HG03159 (cell line): ENCODE measurements at regions not wholly inside any gene's neighbourhood (a gene's known extent, or its start where the extent isn't known, plus 50 kb on each side); places are given as distances from the start of the nearest gene placed in this dataset.
A peak's percentile ranks its signal among the peaks of the same experiment; 100 is the strongest.
"Not testable (repeated sequence)": the region's sequence is repeated elsewhere in the genome, so short reads cannot be mapped to it uniquely, and the experiment has no call there.

Experiments
- ATAC-seq: cut with Tn5 transposase; IDR thresholded peaks from one replicate; pipeline ENCODE4 v1.9.1; 2021; ENCODE audit warnings: mild to moderate bottlenecking, moderate library complexity; ENCODE audit not compliant: unreplicated experiment

DNA sequence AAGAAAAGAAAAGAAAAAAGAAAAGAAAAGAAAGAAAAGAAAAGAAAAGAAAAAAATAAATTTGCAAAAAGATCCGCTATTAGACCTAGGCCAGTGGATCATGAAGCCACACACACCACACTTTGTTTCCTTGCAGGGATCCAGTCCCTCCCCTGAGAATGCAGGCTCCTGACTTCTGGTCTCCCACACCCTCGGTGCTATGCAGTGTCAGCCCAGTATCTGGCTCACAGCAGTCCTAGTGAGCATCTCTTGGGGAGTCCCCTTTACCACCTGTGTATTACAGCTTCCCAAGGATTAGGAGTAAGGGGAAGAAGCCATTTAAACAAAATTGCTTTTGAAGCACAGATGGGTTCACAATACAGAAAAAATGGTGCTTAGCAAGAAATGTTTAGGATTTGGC lies 174.1 kb upstream of the IRF2BP2 start:
- ATAC-seq = not testable (repeated sequence)

DNA sequence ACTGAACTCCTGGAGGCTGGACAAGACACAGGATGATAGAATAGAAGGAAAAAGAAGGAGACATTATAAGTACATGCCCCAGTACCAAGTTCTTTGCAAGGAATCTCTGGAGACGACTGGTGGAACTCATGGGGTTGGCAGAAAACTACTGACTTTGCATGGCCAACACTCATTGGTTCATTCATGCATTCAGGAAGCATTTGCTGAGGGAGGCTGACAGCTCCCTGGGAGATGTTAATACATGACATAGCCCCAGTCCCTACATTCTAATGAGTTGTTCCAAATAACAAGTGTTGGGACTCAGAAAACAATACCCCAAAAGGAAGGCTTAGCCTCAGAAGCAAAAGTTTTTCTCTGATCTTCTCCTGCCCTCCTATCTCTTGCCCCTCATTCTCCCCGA lies 172.8 kb upstream of the IRF2BP2 start:
- ATAC-seq = no peak

DNA sequence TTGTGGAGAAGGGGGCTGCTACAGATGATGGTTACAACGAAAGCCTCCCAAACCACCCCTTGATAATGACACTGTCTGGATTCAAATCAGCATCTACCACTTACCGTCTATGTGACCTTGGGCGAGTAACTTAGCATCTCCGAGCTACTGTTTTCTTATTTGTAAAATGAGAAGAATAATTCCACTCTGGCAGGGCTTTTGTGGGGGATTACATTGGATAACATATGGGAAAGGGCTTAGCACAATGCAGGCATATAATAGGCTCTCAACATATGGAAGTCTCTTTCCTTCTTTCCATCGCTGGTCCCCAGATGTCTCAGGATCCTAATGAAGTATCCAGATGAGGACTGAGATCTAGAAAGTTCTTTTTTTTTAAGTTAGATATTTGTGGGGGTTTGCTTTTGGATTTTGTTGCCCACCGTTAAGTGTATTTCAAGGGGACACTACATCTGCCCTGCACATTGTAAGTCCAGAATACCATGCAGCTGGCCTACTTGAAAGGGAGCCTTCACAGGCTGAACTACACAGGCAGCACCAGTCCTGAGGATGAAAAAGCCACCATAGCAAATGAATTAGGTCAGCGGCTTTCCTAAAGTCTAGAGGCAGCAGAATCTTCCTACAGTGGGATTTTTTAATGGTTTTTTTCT lies 172.2 kb upstream of the IRF2BP2 start:
- no peak for ATAC-seq

DNA sequence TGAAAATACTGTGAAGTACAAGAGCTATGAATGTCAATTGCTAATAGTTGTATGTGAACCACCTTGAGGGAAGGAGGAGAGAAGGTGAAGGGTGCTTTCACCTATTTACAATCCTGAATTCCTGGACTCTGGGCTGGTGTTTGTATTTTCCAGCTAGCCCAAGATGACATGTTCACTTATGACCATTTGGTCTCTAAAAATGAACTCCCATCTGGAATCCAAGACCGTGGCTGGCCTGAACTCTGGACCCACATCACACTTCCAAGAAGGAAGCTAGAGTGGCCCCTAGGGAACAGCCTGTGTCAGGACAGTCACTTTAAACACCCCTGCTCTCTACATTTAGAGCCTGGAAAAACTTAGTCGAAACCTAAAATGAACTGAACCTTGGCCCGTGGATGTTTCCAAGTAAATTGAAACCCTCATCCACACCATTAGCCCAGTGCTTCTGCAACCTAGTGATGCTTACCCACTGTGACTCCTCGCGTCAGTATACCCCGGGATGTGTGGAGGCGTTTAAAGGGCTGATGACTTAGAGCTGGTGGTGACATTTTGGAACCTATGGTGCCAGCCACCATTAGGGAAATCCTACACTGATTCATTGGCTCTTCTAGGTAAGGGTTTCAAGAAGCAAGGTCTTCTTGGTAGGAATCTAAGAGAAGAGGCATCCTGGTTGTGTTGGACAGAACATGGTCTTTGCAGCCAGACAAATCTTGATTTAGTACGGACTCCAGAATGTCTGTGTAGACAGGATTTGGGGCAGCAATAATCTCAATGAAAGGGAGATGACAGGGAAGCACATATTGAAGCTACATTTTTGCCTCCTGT lies 171.5 kb upstream of the IRF2BP2 start:
- no peak for ATAC-seq

DNA sequence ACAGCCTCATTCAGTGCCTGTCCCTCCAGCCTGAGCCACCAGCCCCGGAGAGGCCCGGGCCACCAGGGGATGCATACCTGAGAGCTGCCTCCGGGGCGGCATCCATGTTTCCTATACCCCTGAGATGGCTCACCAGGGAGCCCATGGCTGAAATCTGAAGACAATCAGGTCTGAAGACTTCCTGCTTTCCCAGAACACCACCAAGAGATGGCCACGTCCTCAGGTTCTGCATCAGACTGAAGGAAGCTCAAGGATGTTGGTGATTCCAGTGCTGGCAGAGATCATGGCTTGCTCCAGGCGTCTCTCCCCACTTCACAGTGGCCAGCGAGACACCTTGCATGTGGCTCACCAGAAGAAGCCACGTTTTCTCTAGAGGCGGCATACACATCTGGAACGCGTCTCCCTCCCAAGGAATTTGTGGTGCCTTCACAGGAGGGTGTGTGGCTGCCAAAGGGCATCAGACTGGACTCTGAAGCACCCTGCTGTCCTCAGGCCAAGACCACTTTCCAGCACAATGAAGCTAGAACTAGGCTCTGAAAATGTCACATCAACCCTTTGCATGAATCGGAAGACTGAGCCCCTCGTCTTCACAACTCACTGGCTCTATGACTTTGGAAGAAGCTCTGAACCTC lies 170.7 kb upstream of the IRF2BP2 start:
- no peak for ATAC-seq

DNA sequence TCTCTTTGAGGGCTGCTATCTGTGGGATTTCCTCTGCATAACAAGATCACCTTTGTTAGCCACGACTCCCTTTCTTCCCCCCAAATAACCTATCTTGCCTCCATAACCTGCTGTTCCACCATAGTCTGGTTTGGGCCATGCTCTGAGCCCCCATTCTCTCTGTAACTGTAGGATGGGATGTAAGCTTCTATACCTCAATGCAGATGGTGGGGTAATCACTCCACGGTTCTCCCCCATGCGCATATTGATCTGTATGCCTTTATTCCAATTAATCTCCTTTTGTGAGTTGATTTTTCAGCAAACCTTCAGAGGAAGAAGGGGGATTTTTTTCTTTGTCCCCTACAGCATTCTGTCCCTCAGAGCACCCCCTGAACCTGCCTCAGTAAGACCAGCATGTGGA lies 170.1 kb upstream of the IRF2BP2 start:
- ATAC-seq = no peak

DNA sequence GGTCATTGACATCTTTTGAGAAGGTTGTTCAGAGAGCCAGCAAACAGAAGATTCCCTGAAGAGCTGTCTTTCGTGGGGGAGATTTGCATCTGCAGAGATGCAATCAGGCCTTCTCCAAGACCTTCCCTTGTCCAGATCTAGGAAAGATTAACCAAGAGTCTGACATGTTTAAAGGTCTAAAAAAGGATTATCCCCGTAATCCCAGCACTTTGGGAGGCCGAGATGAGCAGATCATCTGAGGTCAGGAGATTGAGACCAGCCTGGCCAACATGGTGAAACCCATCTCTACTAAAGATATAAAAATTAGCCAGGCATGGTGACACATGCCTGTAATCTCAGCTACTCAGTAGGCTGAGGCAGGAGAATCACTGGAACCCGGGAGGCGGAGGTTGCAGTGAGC lies 169.6 kb upstream of the IRF2BP2 start:
- not testable (repeated sequence) for ATAC-seq

DNA sequence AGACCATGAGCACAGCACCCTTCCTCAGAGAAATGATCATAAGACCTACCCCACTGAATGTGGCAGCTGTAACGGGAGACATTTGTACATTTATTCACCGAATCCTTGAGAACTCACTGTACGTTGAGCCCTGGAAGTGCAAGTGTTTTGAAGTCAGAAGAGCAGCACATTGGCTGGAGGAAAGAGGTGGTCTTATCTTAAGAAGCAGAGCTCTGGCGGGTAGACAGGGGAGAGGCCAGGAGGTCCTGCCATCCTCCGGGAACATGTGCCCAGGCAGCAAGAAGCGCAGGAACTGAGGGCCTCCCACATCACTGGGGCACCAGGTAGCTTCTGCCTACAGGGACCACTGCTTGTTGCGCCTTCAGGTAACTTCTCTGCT lies 169.2 kb upstream of the IRF2BP2 start:
- ATAC-seq = no peak

DNA sequence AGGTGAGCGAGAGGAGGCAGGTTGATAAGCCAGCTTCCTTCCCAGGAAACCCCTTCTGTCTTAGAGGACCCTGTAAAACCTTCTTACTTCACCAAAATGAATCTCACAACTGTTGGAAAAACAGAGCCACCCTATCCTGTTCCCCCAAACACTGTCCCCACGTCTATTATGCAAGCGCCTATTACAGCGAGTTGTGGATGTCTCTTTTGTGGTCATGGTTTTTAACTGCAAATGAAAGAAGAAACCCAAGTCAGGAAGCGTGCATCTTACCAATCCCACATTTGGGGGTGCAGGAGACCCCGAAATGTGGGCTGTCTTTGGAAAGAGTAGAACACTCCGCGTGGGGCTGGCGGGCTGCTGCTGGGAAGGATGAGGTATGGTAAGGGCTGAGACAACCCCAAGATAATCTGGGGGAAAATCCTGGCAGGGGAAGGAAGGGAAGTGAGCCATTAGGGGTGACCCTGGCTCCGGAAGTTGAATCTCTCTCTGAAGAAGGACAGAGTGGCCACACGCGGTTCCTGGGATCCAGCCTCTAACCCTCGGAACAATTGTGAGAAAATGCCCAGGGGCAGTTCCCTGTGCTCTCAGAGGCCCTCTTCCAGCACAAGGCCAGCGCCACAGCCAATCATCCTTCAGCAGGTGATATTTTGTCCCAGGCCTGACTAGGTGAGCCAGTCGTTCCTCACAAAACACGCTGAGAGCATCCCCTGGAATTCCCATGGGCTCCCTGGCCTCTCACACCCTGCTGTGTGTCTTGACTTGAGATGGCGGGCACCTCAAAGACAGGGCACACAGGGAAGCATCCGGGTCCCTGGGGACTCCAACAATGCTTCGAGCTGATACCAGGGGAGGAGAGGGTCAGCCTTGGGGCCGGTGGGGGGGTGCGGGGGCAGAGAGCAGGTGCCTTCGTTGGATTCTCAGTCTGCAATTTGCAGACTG lies 168.5 kb upstream of the IRF2BP2 start:
- ATAC-seq = no peak

DNA sequence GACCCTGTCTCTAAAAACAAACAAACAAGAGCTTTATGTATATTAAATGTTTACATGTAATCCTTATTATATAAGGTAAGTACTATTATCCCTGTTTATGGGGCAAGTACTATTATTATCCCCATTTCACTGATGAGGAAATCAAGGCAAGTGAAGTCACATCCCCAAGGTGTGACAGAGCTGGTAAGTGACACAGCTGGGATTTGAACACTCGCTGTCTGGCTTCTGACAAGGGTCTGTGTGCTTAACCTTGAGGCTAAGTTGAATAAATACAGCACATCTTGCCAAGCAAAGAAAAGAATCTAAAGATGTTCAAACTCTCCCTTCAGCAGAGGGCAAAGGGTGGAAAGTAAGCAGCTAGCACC lies 167.9 kb upstream of the IRF2BP2 start:
- ATAC-seq = no peak

DNA sequence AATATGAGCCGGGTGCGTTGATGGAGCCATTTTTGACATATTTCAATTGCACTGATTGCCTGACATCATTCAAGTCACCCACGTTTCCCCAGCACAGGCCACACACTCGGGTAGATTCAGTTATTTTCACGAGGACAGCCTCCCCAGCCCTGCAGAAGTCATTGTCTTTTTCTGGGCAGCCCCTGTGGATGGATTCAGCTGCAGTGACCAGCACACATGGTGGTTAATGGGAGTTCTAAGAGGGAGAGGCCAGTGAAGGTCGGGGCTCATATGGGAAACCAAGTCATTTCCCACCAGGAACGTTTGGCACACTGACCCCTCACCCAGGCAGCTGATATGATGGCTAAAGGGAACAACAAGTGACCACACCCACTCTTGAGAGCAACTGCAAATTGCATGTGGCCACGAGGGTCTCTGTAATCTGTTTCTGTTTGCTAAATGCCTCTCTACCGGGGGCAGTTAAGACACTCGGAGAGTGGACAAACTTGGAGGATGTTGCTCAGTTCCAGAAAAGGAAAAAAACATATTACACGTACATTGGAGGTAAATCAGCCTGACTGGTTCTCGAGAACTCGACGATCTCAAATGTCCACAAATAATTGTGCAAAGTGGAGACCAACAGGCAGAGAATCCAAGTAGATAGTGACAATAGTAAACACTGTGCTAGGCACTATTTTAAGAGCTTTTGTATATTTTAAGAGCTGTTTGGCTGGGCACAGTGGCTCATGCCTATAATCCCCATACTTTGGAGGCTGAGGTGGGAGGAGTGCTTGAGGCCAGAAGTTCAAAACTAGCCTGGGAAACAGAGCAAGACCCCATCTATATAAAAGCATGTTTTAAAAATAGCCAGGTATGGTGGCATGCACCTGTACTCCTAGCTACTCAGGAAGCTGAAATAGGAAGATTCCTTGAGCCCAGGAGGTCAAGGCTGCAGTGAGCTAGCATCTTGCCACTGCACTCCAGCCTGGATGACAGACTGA lies 167.2 kb upstream of the IRF2BP2 start:
- ATAC-seq = no peak

DNA sequence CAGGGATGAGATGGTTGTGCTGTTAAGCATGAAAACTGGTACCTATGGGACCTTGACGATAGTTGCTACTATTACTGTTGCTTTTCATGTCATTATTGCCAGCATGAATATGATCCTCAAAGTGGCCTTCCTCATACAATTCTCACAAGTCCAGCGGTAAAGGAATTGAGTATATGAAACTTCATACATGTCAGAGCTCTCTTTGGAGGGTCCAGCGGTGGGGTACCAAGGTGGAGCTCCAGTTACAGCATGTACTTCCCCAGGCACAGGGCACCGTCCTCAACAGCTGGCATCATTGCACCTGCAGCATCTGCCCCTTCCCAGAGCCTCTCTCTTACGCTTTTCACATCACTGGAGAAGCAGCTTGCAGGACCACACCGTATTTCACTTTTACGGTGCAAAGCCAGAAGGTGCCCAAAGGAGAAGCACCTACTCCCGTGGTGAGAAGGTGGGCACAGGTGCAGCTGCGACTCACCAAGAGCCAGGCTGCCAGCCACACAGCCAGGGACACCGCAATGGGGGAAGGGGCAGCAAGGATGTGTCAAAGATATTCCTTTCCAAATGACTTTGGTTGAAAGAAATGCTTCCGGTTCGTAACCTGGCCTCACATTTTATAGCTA lies 166.4 kb upstream of the IRF2BP2 start:
- ATAC-seq = no peak

DNA sequence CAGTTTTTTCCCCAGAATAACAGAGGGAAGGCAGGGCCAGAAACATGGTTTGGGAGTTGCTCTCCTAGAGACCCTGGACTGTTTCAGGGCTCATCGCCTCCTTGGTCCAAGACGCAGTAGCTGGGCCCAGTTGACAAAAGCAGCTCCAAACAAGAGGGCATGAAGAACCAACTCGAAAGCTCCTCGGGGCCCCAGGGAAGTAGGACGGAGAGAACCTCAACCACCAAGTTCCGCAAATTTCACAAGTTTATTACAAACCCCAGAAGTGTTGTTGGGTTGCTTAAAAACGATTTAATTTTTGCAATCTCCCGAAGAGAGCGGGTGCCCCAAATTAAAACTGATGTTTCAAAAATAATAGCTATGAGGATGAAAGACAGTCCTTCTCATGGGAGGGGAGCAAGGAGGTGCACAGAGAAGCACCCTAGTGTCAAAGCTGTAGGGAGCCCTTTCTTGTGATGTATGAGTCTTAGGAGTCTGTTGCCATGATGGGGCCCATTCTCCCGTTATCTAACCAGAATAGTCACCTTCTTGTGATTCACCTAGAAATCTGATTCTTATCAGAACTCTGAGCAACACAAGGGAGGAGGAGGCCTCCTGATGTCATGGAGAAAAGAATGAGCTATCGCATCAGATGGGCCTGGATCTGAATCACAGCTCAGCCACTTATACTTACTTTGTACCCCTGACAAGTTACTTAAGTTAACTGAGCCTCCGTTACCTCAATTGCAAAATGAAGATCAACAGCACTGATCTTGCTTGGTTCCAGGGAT lies 165.7 kb upstream of the IRF2BP2 start:
- no peak for ATAC-seq

DNA sequence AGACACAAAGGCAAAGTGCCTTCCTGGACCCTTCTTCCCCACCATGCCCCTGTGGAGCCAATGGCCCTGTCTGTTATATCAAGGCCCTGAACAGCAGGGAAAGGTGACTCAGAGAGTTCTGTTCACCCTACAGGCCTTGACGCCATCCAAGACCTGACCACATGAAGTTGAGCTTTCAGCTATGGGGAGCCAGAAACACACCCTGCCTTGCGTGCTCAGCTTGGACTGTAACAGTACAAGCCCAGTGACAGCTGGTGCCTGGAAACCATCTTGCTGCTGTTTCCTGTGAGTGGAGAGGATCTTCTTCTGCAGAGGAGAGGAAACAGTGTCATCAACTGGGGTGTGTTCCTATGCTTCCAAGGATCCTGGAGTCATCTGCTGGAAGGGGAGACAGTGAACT lies 165.0 kb upstream of the IRF2BP2 start:
- ATAC-seq = no peak

DNA sequence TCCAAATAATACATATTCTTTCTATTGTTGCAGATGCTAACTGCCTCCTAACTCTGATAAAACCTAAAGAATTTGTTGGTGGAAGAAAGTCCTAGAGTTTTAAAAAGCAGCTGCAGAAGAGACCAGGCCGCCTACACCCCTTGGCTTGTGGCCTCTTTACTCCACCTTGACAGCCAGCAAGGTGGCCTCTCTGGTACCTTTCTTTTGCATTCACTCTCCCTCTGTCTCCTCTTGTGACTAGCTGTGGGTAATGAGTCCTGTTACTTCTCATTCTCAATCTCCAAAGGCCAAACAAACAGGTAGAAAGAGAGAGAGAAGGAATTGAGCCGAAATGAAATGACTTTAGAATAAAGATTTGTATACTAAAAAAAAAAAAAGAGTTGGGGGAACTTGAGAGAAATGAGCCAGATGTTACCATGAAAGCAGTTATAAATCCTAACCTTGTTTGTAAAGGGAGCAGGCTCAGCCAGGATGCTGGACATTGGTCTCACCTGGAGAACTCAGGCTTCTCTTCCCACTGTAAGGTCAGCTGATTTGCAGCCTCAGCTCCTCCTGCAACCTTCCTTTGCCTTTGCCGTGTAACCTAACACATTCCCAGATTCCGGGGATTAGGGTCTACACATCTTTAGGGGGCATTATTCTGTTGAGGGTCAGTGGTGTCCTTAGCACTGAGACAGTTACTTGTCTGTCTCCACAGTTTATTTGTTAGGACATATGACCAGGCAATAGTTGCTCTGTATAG lies 164.1 kb upstream of the IRF2BP2 start:
- ATAC-seq = no peak

DNA sequence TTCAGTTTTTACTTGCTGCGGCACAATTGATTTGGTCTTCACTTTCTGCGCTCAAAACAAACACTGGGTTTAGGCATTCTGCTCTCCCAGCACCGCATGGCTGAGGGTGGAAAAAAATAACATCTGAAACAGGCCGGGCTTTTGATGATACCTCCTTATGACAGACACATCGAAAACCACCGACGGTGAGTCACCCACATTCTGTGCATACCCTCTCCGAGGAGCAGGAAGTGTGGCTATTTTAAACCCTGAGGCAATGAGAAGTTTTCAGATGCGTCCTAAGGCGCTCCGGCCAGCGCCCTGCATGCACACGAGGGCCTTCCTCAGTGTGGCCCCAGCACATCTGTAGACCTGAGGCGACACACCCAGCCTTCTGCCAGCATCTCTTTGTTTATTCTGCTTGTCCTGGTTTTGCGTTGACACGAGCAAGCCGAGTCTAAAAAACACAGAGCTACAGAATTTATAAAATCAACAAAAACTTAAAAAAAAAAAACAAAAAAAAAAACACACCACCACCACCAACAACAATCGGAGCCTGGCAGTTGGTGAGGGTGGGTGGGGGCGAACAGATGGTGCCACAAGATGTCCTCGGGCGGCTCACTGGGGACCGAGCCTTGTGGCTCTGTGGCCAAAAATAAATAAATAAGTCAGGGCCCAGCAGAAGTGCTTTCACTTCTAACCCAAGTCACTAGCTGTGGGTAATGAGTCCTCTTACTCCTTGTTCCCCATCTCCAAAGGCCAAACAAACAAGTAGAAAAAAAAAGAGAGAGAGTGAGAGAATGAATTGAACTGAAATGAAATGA lies 162.6 kb upstream of the IRF2BP2 start:
- peak; percentile 90 for ATAC-seq

DNA sequence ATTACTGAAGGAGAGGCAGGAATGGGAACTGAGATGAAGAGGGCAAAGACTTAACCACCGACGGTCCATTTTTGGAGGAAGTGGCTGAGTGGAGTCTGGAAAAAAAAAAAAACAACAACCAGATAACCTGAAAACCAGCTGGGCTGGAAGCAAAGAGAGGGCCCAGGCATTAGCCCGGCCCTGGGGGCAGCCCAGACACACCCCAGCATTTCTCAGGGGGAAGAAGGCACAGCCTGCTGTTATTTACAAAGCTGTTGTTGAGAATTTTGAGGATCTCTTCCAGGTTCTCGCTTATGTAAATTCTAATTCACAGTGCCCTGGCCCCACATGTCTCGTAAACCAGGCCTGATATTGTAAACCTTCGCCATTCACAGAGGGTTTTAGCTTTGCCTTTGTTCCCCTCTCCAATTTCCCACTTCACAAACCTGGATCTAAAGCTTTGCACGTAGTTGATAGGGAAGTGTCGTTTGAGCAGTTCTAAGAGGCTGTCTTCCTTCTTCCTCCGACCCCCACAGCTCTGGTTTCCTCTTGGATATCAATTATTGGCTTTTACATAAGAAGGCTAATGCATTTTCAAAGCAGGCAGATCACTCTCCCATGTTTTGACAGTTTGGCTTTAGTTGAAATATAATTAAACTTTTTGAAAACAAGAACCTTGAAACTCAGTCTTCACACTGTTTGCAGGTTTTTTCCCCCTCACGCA lies 161.8 kb upstream of the IRF2BP2 start:
- no peak for ATAC-seq
